ENCODE measurements at regions not wholly inside any gene's neighbourhood (a gene's known extent, or its start where the extent isn't known, plus 50 kb on each side); places are given as distances from the start of the nearest gene placed in this dataset.

DNA sequence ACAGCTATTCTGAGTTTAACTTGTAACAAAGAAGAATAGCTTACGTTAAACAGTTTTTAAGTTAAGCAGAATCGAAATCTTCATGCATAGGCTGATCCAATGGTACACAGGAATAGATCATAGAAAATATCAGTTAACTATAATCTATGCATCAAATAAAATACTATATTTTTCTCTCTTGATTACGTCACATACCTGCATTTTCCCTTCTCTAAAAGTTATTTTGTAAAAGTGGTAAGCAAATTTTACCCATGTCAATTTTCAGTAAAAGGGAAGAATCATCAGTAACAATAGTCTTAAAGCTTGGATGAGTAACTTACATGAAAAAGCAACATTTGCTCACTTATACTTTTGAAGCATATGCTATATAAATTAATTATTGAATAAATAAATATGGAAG, 692.4 kb downstream of the FAT4 start:
- no peak for TF ChIP-seq CTCF (IDR thresholded peaks at IDR 0.05 in 8 of 11, conservative IDR thresholded peaks at IDR 0.05 in 3 of 11)
- no peak for TF ChIP-seq POLR2AphosphoS5 (IDR thresholded peaks at IDR 0.05)

All from spleen (tissue), 7 donors.